ENCODE measurements at regions not wholly inside any gene's neighbourhood (a gene's known extent, or its start where the extent isn't known, plus 50 kb on each side); places are given as distances from the start of the nearest gene placed in this dataset.

DNA sequence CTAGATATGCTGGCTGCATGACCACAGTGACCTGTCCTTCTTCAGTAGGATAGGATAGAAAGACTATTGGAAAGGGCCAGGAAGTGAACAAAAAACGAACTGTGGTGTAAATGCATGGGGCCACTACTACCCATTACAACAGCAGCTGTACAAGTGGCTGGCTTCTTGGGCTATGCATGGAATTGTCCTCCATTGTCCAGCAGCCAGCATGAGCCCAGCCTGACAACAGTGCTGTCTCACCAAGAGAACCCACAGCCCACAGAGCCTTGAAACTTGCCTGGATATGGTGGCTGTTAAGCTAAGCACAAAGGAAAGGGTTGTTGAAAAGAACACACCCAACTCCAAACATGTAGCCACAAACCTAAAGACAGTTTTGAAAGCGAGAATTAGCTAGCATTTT lies 330.2 kb upstream of the F9 start:
- TF ChIP-seq CTCF (conservative IDR thresholded peaks at IDR 0.05), result no peak
- TF ChIP-seq EZH2 (IDR thresholded peaks at IDR 0.05; ENCODE audit: low read depth), result no peak
